Mucosa of gallbladder (tissue), 1 donor: ENCODE measurements at regions not wholly inside any gene's neighbourhood (a gene's known extent, or its start where the extent isn't known, plus 50 kb on each side); places are given as distances from the start of the nearest gene placed in this dataset.
"Not testable (repeated sequence)": the region's sequence is repeated elsewhere in the genome, so short reads cannot be mapped to it uniquely, and the experiment has no call there.

Experiments used
- DNase-seq: peaks from one replicate; pipeline ENCODE4 v3.0.0-alpha.2; 2020; ENCODE audit warnings: low spot score
- donor health status: DM: no; HTN: no; CAD: no.

GRCh38 chr10:6817770-6818169, 237.7 kb upstream of the PRKCQ start:
- DNase-seq = no peak

GRCh38 chr10:6815346-6815745, 235.3 kb upstream of the PRKCQ start:
- DNase-seq = no peak

GRCh38 chr10:6813856-6814255, 233.8 kb upstream of the PRKCQ start:
- no peak for DNase-seq

- no peak for DNase-seq
Measured at GRCh38 chr10:6813306-6813705, 233.2 kb upstream of the PRKCQ start.

GRCh38 chr10:6811153-6811552, 231.1 kb upstream of the PRKCQ start:
- no peak for DNase-seq

- no peak for DNase-seq
Measured at GRCh38 chr10:6803427-6803783, 223.3 kb upstream of the PRKCQ start.

GRCh38 chr10:6802759-6803426, 222.8 kb upstream of the PRKCQ start:
- no peak for DNase-seq

GRCh38 chr10:6796231-6796630, 216.2 kb upstream of the PRKCQ start:
- no peak for DNase-seq

- DNase-seq = no peak
Measured at GRCh38 chr10:6795541-6795940, 215.5 kb upstream of the PRKCQ start.

- not testable (repeated sequence) for DNase-seq
Measured at GRCh38 chr10:6794841-6795240, 214.8 kb upstream of the PRKCQ start.

- no peak for DNase-seq
Measured at GRCh38 chr10:6794441-6794840, 214.4 kb upstream of the PRKCQ start.

GRCh38 chr10:6788731-6789130, 208.7 kb upstream of the PRKCQ start:
- DNase-seq = no peak

- DNase-seq = no peak
Measured at GRCh38 chr10:6788231-6788630, 208.2 kb upstream of the PRKCQ start.

GRCh38 chr10:6787718-6788117, 207.6 kb upstream of the PRKCQ start:
- no peak for DNase-seq

- DNase-seq = no peak
Measured at GRCh38 chr10:6787091-6787490, 207.0 kb upstream of the PRKCQ start.

GRCh38 chr10:6786579-6787031, 206.5 kb upstream of the PRKCQ start:
- peak; percentile 24 for DNase-seq

GRCh38 chr10:6784429-6784828, 204.4 kb upstream of the PRKCQ start:
- DNase-seq = not testable (repeated sequence)

GRCh38 chr10:6783471-6783870, 203.4 kb upstream of the PRKCQ start:
- DNase-seq = no peak

- no peak for DNase-seq
Measured at GRCh38 chr10:6782378-6782777, 202.3 kb upstream of the PRKCQ start.

- no peak for DNase-seq
Measured at GRCh38 chr10:6781133-6781770, 201.2 kb upstream of the PRKCQ start.

GRCh38 chr10:6780008-6780677, 200.1 kb upstream of the PRKCQ start:
- no peak for DNase-seq

GRCh38 chr10:6778992-6779701, 199.1 kb upstream of the PRKCQ start:
- peak; percentile 33 for DNase-seq

- DNase-seq = no peak
Measured at GRCh38 chr10:6776170-6776569, 196.1 kb upstream of the PRKCQ start.
